HUES64 (cell line): ENCODE measurements at regions not wholly inside any gene's neighbourhood (a gene's known extent, or its start where the extent isn't known, plus 50 kb on each side); places are given as distances from the start of the nearest gene placed in this dataset.

Source experiments
- H3K27ac ChIP-seq: 2 replicates; pipeline ENCODE4 v1.7.0; 2013; ENCODE audit warnings: low read depth, low read length, inconsistent platforms
- H3K27me3 ChIP-seq: 2 replicates; pipeline ENCODE4 v1.6.1; 2013; ENCODE audit warnings: mild to moderate bottlenecking, low read length; ENCODE audit not compliant: insufficient read depth
- H3K36me3 ChIP-seq: 2 replicates; pipeline ENCODE4 v1.6.1; 2013; ENCODE audit warnings: mild to moderate bottlenecking, low read length; ENCODE audit not compliant: insufficient read depth
- H3K4me1 ChIP-seq: 2 replicates; pipeline ENCODE4 v1.6.1; 2013; ENCODE audit warnings: mild to moderate bottlenecking, low read length, moderate library complexity; ENCODE audit not compliant: insufficient read depth
- H3K4me3 ChIP-seq: 2 replicates; pipeline ENCODE4 v1.5.1; 2013; ENCODE audit warnings: mild to moderate bottlenecking, low read length, moderate library complexity
- H3K9ac ChIP-seq: 2 replicates; pipeline ENCODE4 v1.6.1; 2013; ENCODE audit warnings: mild to moderate bottlenecking, low read depth, low read length
- H3K9me3 ChIP-seq: 2 replicates; pipeline ENCODE4 v1.6.1; 2013; ENCODE audit warnings: low read depth, low read length; ENCODE audit not compliant: insufficient read depth
- WGBS: fragments of 150-250, 120-280 bp; methylation state at CpG from one replicate; pipeline ENCODE4 v1.1.7; 2013; ENCODE audit warnings: missing lambda C conversion rate; 5-methylcytosine and 5-hydroxymethylcytosine counted together

GRCh38 chr16:60279061-60279665, 1545.0 kb upstream of the GOT2 start:
- Histone ChIP-seq H3K4me3 (no peak overlapping the region), H3K9me3 (no peaks in the 10 kb centered on the region), H3K9ac (no peak overlapping the region), H3K27me3 (no peaks in the 10 kb centered on the region), H3K27ac (no peak overlapping the region), H3K36me3 (no peaks in the 10 kb centered on the region), H3K4me1 (peaks cover 6% of the 10 kb centered on the region; the same call in 1 of the 2 replicates)
- 96% methylated on average over 11 of the region's 11 CpGs for WGBS

GRCh38 chr16:60274431-60275019, 1540.4 kb upstream of the GOT2 start:
- no peak overlapping the region for H3K4me3 ChIP-seq
- peaks cover 6% of the 10 kb centered on the region; the same call in 1 of the 2 replicates for H3K4me1 ChIP-seq
- 83% methylated on average over 1 of the region's 2 CpGs for WGBS
- no peak overlapping the region for H3K27ac ChIP-seq
- H3K9ac ChIP-seq: no peak overlapping the region
- H3K9me3 ChIP-seq: no peaks in the 10 kb centered on the region
- H3K36me3 ChIP-seq: no peaks in the 10 kb centered on the region
- H3K27me3 ChIP-seq: no peaks in the 10 kb centered on the region

DNA sequence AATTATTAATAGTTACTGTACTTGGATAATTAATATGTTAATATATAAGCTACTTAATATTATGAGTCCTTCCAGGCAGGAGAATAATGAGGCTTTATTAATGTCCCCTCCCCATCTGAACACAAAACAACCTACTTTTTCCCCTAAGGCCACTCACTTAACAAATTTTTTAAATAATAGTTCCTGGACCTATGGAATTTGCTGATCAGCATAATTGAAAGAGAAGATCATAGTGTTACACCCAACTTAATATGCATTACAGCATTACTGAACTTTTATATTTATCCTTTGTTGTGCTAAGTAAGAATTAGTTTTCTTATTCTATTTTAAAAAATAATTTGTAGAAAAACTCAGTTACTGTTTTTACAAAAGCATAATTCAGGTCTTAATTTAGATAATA, 1537.7 kb upstream of the GOT2 start:
- peaks cover 6% of the 10 kb centered on the region; the same call in 1 of the 2 replicates for H3K4me1 ChIP-seq
- no peaks in the 10 kb centered on the region for H3K27me3 ChIP-seq
- no peak overlapping the region for H3K27ac ChIP-seq
- H3K4me3 ChIP-seq: no peak overlapping the region
- no peaks in the 10 kb centered on the region for H3K36me3 ChIP-seq
- no peak overlapping the region for H3K9ac ChIP-seq
- no peaks in the 10 kb centered on the region for H3K9me3 ChIP-seq

DNA sequence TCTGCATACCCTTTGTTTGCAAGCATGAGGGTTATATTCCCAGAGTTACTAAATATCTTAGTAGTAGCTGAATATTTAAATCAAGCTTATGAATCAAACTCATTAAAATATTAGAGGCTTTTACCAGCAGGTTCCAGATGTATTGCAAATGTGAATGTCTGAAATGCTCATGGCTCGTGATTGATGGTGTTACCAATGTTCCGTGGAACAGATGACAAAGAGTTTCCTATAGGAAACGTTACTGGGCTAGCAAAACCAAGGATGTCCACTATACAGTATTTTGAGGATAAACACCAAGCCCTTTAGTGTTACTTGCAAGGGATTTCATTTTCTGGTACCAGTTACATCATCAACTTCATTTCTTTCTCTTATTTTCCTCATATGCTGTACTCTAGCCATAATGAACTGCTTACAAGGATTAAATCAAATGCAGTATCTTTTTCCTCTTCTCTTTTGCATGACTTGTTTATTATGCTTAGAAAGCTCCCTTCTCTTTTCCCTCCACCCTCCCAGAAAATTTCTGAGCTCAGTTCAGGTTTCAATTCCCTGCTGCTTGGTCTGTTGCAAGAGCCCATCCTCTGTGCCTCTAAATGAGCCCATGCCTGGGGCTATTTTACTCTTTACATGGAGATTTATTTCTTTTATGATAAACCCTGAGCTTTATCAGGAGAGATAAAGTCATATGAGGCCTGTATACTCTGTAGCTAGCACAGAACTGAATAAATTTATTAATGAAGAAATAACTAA, 1537.1 kb upstream of the GOT2 start:
- no peaks in the 10 kb centered on the region for H3K36me3 ChIP-seq
- no peak overlapping the region for H3K27ac ChIP-seq
- no peaks in the 10 kb centered on the region for H3K9me3 ChIP-seq
- no peaks in the 10 kb centered on the region for H3K27me3 ChIP-seq
- 74% methylated on average over 3 of the region's 3 CpGs for WGBS
- H3K4me1 ChIP-seq: peaks cover 6% of the 10 kb centered on the region; the same call in 1 of the 2 replicates
- no peak overlapping the region for H3K4me3 ChIP-seq
- H3K9ac ChIP-seq: no peak overlapping the region

- 90% methylated on average over 1 of the region's 1 CpG for WGBS
- no peak overlapping the region for H3K4me3 ChIP-seq
- no peaks in the 10 kb centered on the region for H3K27me3 ChIP-seq
Measured at GRCh38 chr16:60261425-60261824, 1527.3 kb upstream of the GOT2 start.

DNA sequence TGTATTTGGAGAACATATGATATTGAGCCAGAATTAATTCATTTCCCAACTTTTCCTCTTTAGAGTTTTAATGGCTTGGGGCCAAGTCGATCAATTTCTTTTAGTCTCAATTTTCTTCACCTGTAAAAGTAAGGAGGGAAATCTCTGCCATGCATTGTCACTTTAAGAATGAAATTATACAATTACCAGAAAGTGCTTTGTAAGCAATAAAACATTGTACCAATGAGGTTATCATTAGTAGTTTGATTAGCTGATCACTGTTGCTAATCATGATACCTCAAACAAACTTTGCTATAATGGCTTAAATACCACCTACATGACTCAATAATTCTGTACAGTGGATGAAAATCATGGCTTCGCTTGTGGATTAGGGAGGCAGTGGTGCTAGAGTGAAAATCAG, 1525.8 kb upstream of the GOT2 start:
- Histone ChIP-seq H3K27ac (no peak overlapping the region), H3K36me3 (no peaks in the 10 kb centered on the region), H3K9ac (no peak overlapping the region), H3K27me3 (no peaks in the 10 kb centered on the region), H3K4me1 (no peaks in the 10 kb centered on the region), H3K9me3 (no peaks in the 10 kb centered on the region), H3K4me3 (no peak overlapping the region)
- 100% methylated on average over 1 of the region's 2 CpGs for WGBS

More at GRCh38 chr16:60261425-60261824, 1527.3 kb upstream of the GOT2 start:
- H3K4me1 ChIP-seq: no peaks in the 10 kb centered on the region
- no peaks in the 10 kb centered on the region for H3K9me3 ChIP-seq
- H3K36me3 ChIP-seq: no peaks in the 10 kb centered on the region
- H3K9ac ChIP-seq: no peak overlapping the region
- no peak overlapping the region for H3K27ac ChIP-seq

DNA sequence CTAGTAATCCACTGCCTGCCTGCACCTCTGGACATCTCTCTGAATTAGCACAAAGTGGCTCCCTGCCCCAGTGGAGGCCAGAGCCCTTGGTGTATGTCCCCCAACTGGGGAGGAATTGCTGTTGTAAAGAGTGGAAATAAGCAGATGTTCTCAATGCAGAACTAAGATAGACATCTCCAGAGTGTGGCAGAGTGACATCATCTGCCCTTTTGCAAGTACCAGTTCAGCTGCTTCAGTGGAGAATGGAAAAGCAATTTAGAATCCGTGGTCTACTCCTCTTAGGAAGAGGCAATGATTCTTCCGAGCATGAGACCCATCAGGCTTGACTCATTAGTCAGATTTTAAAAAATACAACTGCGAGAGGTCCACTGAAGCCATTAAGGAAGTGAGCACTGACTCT, 1512.0 kb upstream of the GOT2 start:
- H3K4me1 ChIP-seq: no peaks in the 10 kb centered on the region
- no peaks in the 10 kb centered on the region for H3K36me3 ChIP-seq
- H3K27ac ChIP-seq: no peak overlapping the region
- no peak overlapping the region for H3K4me3 ChIP-seq
- no peak overlapping the region for H3K9ac ChIP-seq
- 93% methylated on average over 3 of the region's 3 CpGs for WGBS
- H3K27me3 ChIP-seq: no peaks in the 10 kb centered on the region
- no peaks in the 10 kb centered on the region for H3K9me3 ChIP-seq

DNA sequence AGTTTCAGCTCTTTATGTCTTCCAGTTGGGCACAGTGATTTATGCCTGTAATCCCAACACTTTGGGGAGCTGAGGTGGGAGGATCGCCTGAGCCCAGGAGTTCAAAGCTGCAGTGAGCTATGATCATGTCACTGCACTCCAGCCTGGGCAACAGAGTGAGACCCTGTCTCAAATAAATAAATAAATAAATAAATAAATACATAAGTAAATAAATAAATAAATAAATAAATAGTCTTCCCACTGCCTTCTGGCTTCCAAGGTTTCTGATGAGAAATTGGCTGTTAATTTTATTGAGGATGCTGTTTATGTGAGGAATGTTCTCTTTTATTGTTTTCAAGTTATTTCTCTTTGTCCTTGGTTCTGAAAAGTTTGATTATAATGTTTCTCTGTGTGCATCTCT, 1507.6 kb upstream of the GOT2 start:
- no peaks in the 10 kb centered on the region for H3K9me3 ChIP-seq
- 100% methylated on average over 1 of the region's 1 CpG for whole genome bisulfite sequencing

GRCh38 chr16:60230666-60231065, 1496.5 kb upstream of the GOT2 start:
- WGBS: 94% methylated on average over 4 of the region's 4 CpGs
- Histone ChIP-seq H3K4me1 (no peaks in the 10 kb centered on the region), H3K9ac (no peak overlapping the region), H3K9me3 (no peaks in the 10 kb centered on the region), H3K27me3 (no peaks in the 10 kb centered on the region), H3K4me3 (no peak overlapping the region), H3K27ac (no peak overlapping the region), H3K36me3 (no peaks in the 10 kb centered on the region)

More for the DNA sequence above, 1507.6 kb upstream of the GOT2 start:
- Histone ChIP-seq H3K9ac (no peak overlapping the region), H3K27ac (no peak overlapping the region), H3K36me3 (no peaks in the 10 kb centered on the region), H3K27me3 (no peaks in the 10 kb centered on the region), H3K4me1 (no peaks in the 10 kb centered on the region), H3K4me3 (no peak overlapping the region)

DNA sequence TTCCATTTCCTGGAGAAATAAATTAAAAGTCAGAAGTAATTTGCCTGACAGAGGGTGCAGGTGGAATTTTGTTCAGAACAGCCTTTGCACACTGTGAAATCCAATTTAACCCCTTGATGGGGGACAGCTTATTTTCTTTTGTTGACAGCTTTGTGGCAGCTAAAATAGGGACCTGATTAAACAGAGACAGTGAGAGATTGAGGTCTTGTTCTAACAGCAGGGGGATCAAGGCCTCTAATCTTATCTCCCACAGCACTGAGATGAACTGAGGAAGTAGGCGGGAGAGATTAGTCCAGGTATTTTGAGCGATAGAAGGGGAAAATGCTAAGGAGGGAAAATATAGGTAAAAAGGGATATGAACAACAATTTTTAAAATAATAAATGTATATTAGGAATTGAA, 1491.4 kb upstream of the GOT2 start:
- Histone ChIP-seq H3K4me1 (no peaks in the 10 kb centered on the region), H3K9me3 (0 out of 2 replicates have a peak, but pooled peaks cover under 1% of the 10 kb centered on the region), H3K27me3 (no peaks in the 10 kb centered on the region), H3K9ac (no peak overlapping the region), H3K27ac (no peak overlapping the region), H3K36me3 (no peaks in the 10 kb centered on the region), H3K4me3 (no peak overlapping the region)
- no CpG with 5 or more reads among the region's 2 CpGs for WGBS

- Histone ChIP-seq H3K4me1 (peaks cover 45% of the 10 kb centered on the region), H3K9me3 (peaks cover 11% of the 10 kb centered on the region; the same call in 1 of the 2 replicates), H3K27me3 (no peaks in the 10 kb centered on the region), H3K9ac (no peak overlapping the region), H3K4me3 (no peak overlapping the region), H3K36me3 (no peaks in the 10 kb centered on the region), H3K27ac (no peak overlapping the region)
- WGBS: 69% methylated on average over 7 of the region's 7 CpGs
Measured at GRCh38 chr16:60217787-60218186, 1483.7 kb upstream of the GOT2 start.
